ENCODE measurements at regions not wholly inside any gene's neighbourhood (a gene's known extent, or its start where the extent isn't known, plus 50 kb on each side); places are given as distances from the start of the nearest gene placed in this dataset.
"Not testable (repeated sequence)": the region's sequence is repeated elsewhere in the genome, so short reads cannot be mapped to it uniquely, and the experiment has no call there.

- TF ChIP-seq CTCF (IDR thresholded peaks at IDR 0.05) (no peak), POLR2A (IDR thresholded peaks at IDR 0.05) (no peak)
- 71 to 75% methylated on average over 4 of the region's 4 CpGs for WGBS, 2 donors
- no peak for DNase-seq (ENCODE audit: low spot score in 2 of 2)
- intact Hi-C loops (cut with DNase I; ENCODE audit: low total_unique reads) = no loop called here
- H3K4me3 ChIP-seq (ENCODE audit: low read depth, poor library complexity, severe bottlenecking) = no peak overlapping the region
Observed at GRCh38 chr7:51551070-51551469, 234.5 kb upstream of the COBL start.

GRCh38 chr7:51545131-51545530, 228.5 kb upstream of the COBL start:
- H3K4me3 ChIP-seq (ENCODE audit: low read depth, poor library complexity, severe bottlenecking) = no peak overlapping the region
- intact Hi-C loops (cut with DNase I; ENCODE audit: low total_unique reads) = no loop called here
- 32% methylated on average over 2 of the region's 2 CpGs for WGBS, 2 donors
- TF ChIP-seq POLR2A (IDR thresholded peaks at IDR 0.05) = no peak
- no peak for DNase-seq (ENCODE audit: low spot score in 2 of 2)

DNA sequence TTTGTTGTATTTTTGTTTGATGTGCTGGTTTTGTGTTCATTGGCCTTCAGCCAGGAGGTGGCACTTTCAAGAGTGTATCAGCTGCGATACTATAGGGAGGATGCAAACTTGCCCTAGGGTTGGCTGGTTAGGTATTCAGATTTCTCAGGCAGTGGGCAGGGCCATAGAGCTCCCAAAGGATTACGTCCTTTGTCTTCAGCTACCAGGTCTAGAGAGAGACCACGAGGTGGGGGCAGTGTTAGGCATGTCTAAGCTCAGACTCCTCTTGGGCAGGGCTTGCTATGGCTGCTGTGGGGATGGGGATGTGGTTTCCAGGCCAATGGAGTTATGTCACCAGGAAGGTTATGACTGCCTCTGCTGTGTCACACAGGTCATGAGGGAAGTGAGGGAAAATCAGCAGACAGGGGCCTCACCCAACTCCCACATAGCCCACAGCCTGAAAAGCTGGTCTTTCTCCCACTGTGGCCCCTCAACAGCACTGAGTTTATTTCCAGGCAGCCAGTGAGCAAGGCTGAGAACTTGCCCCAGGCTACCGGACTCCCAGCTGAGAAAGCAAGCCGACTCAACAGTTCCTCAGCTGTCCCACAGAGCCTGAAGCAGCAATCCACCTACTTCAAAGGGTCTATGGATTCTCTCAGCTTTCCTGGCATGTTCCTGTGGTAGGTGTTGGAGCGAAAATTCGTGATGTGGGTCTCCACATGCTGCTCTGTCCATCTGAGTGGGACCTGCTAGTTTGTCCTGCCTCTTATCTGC, 227.4 kb upstream of the COBL start:
- H3K4me3 ChIP-seq (ENCODE audit: low read depth, poor library complexity, severe bottlenecking) = no peak overlapping the region
- intact Hi-C loops (cut with DNase I; ENCODE audit: low total_unique reads) = no loop called here
- DNase-seq (ENCODE audit: low spot score in 2 of 2) = no peak
- WGBS, 2 donors = 70 to 76% methylated on average over 7 of the region's 7 CpGs
- TF ChIP-seq CTCF (IDR thresholded peaks at IDR 0.05) = no peak
- no peak for TF ChIP-seq POLR2A (IDR thresholded peaks at IDR 0.05)

DNA sequence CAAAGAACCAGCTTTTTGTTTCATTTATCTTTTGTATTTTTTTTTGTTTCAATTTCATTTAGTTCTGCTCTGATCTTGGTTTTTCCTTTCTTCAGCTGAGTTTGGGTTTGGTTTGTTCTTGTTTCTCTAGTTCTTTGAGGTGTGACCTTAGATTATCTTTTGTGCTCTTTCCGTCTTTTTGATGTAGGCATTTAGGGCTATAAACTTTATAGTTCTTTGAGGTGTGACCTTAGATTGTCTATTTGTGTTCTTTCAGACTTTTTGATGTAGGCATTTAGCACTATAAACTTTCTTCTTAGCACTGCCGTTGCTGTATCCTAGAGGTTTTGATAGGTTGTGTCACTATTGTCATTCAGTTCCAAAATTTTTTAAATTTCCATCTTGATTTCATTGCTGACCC, 224.3 kb upstream of the COBL start:
- WGBS, 2 donors = 42 to 58% methylated on average over 2 of the region's 2 CpGs
- intact Hi-C loops (cut with DNase I; ENCODE audit: low total_unique reads); H3K4me3 ChIP-seq (ENCODE audit: low read depth, poor library complexity, severe bottlenecking); DNase-seq (ENCODE audit: low spot score in 2 of 2): not testable (repeated sequence)

GRCh38 chr7:51539840-51540239, 223.2 kb upstream of the COBL start:
- TF ChIP-seq CTCF (IDR thresholded peaks at IDR 0.05) (no peak), POLR2A (IDR thresholded peaks at IDR 0.05) (no peak)
- no peak overlapping the region for H3K4me3 ChIP-seq (ENCODE audit: low read depth, poor library complexity, severe bottlenecking)
- intact Hi-C loops (cut with DNase I; ENCODE audit: low total_unique reads) = no loop called here
- DNase-seq (ENCODE audit: low spot score in 2 of 2) = no peak
- 65 to 66% methylated on average over 3 of the region's 3 CpGs for WGBS, 2 donors

DNA sequence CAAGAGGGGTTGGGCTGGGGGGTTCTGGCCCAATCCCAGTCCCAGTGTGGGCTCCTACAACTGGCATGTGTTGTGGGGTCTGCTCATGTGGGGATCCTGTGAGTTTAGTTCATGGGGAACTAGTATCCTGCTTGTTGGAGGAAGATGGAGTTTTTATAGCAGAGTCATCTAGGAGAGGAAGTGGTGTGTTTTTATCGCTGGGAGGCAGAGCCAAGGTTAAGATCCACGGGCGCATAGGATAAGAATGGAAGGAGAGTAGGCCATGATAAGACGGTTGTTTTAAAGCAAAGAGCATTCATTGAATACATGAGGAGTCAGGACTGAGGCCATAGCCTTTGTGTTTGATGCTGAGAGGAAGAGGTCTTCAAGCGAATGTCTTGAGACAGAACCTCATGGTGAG, 211.6 kb upstream of the COBL start:
- 80% methylated on average over 5 of the region's 5 CpGs; no CpG with 5 or more reads in 1 of the 2 donors for WGBS, 2 donors
- TF ChIP-seq POLR2A (IDR thresholded peaks at IDR 0.05) (no peak), CTCF (IDR thresholded peaks at IDR 0.05) (no peak)
- intact Hi-C loops (cut with DNase I; ENCODE audit: low total_unique reads) = no loop called here
- DNase-seq (ENCODE audit: low spot score in 2 of 2) = no peak
- H3K4me3 ChIP-seq (ENCODE audit: low read depth, poor library complexity, severe bottlenecking) = no peak overlapping the region

- intact Hi-C loops (cut with DNase I; ENCODE audit: low total_unique reads) = no loop called here
- WGBS, 2 donors = 65 to 82% methylated on average over 6 of the region's 6 CpGs
- TF ChIP-seq POLR2A (IDR thresholded peaks at IDR 0.05) (no peak), CTCF (IDR thresholded peaks at IDR 0.05) (no peak)
- no peak for DNase-seq (ENCODE audit: low spot score in 2 of 2)
- H3K4me3 ChIP-seq (ENCODE audit: low read depth, poor library complexity, severe bottlenecking) = no peak overlapping the region
Observed at GRCh38 chr7:51521694-51522312, 205.2 kb upstream of the COBL start.

Data from lower leg skin (tissue), 4 donors.